Ovary (tissue), 7 donors: ENCODE measurements at regions not wholly inside any gene's neighbourhood (a gene's known extent, or its start where the extent isn't known, plus 50 kb on each side); places are given as distances from the start of the nearest gene placed in this dataset.

Experiments
- DNase-seq, 5 donors: peaks; one replicate each; pipeline ENCODE4 v3.0.0-alpha.2; 2019 to 2020
- H3K27ac ChIP-seq, 2 donors: fragments of 200-600 bp; one replicate each; pipeline versions ENCODE4 v1.5.1 to v1.8.0; 2019 to 2022
- H3K27me3 ChIP-seq: fragments of 200-600 bp; one replicate; pipeline ENCODE4 v1.8.0; 2022
- H3K36me3 ChIP-seq: fragments of 200-600 bp; sonication (generic); one replicate; pipeline ENCODE4 v1.5.1; 2019
- H3K4me1 ChIP-seq: one replicate; pipeline ENCODE4 v1.8.1; 2013; ENCODE audit warnings: mild to moderate bottlenecking, moderate library complexity; ENCODE audit not compliant: insufficient read depth
- H3K4me3 ChIP-seq: fragments of 200-600 bp; sonication (generic); one replicate; pipeline ENCODE4 v1.5.1; 2017
- H3K9me3 ChIP-seq, 2 donors: fragments of 200-600 bp in 1 of 2; sonication (generic) in 1 of 2; one replicate each; pipeline versions ENCODE4 v1.5.1 to v1.8.1; 2013 to 2019; ENCODE audit warnings: mild to moderate bottlenecking in 1 of 2, moderate library complexity in 1 of 2
- EP300 ChIP-seq: sonication (generic); formaldehyde crosslinking; IDR thresholded peaks from one replicate; pipeline ENCODE4 v1.6.1; 2017; ENCODE audit warnings: antibody characterized with exemption
- POLR2A ChIP-seq: fragments of 450-650 bp; IDR thresholded peaks from one replicate; pipeline ENCODE4 v1.6.1; 2017; ENCODE audit warnings: antibody characterized with exemption, mild to moderate bottlenecking, moderate library complexity
- WGBS, 3 donors: extraction: QIAGEN DNeasy Blood & Tissue Kit in 1 of 3; methylation state at CpG; one replicate each; pipeline versions ENCODE4 v1.1.5 to v1.1.7; 2013 to 2017; 5-methylcytosine and 5-hydroxymethylcytosine counted together
- intact Hi-C, 4 donors: fragments of 100-400 bp; cut with DNase I; formaldehyde crosslinking; loops; one replicate each; pipeline versions ENCODE4 v1.11.0 to v1.15.1; 2022 to 2023
- TF ChIP-seq, protein P1 (sequence below), 3 donors: fragments of 450-650 bp in 2 of 3; fragments of 200-600 bp in 1 of 3; IDR thresholded peaks; one replicate each; pipeline versions ENCODE4 v1.5.1 to v1.8.0; 2016 to 2022; ENCODE audit warnings: antibody characterized with exemption in 3 of 3, mild to moderate bottlenecking in 1 of 3
- donor health status: DM: no; HTN: no; CAD: no; lungs with moderate emphysema.
- donor health status: DM: no; HTN: no; CAD: no.
- donor health status: Bipolar disorder and iron deficiency.
- donor health status: DM: no; HTN: no; CAD: no.
- donor health status: DM: yes; HTN: yes; CAD: no.

DNA sequence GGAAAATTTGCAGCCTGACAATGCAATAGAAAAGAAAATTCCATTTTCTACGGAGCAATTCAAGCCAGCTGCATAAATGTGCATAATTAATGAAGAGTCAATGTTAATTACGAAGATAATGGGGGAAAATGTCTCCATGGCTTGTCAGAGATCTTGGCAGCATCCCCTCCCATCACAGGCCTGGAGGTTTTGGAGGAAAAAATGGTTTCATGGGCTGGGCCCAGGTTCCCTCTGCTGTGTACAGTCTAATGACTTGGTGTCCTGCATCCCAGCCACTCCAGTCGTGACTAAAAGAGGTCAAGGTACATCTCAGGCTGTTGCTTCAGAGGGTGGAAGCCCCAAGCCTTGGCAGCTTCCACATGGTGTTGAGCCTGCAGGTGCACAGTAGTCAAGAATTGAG lies 779.7 kb downstream of the DCDC2C start:
- H3K27me3 ChIP-seq = no peaks in the 10 kb centered on the region
- H3K36me3 ChIP-seq = no peaks in the 10 kb centered on the region
- no peak overlapping the region for H3K27ac ChIP-seq
- intact Hi-C loops = no loop called here
- 56 to 69% (median 59%) methylated on average over 3 of the region's 3 CpGs for WGBS, 3 donors
- TF ChIP-seq POLR2A (no peak), EP300 (no peak)
- TF ChIP-seq, protein P1, sequence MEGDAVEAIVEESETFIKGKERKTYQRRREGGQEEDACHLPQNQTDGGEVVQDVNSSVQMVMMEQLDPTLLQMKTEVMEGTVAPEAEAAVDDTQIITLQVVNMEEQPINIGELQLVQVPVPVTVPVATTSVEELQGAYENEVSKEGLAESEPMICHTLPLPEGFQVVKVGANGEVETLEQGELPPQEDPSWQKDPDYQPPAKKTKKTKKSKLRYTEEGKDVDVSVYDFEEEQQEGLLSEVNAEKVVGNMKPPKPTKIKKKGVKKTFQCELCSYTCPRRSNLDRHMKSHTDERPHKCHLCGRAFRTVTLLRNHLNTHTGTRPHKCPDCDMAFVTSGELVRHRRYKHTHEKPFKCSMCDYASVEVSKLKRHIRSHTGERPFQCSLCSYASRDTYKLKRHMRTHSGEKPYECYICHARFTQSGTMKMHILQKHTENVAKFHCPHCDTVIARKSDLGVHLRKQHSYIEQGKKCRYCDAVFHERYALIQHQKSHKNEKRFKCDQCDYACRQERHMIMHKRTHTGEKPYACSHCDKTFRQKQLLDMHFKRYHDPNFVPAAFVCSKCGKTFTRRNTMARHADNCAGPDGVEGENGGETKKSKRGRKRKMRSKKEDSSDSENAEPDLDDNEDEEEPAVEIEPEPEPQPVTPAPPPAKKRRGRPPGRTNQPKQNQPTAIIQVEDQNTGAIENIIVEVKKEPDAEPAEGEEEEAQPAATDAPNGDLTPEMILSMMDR (IDR thresholded peaks at IDR 0.05) = no peak
- no peak overlapping the region for H3K4me3 ChIP-seq
- no peaks in the 10 kb centered on the region for H3K9me3 ChIP-seq
- no peak for DNase-seq
- no peaks in the 10 kb centered on the region for H3K4me1 ChIP-seq

DNA sequence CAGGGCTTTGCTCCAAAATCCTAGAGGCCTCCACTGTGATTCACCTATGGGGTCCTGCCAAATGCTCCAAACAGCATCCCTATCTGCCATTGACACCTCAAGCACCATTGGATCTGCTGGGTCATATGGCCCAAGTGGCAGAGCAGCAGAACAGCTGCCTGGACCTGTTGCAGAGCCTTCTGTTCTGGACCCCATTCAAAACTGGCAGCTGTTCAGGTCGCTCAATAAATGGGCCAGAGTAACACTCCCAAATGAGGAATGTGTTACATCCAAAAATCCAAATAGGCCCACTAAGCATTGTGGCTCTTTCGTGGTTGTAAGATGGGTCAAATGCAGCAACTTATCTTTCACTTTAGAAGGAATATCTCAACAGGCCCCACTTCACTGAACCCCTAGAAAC lies 783.6 kb downstream of the DCDC2C start:
- no peaks in the 10 kb centered on the region for H3K27me3 ChIP-seq
- no peaks in the 10 kb centered on the region for H3K36me3 ChIP-seq
- H3K9me3 ChIP-seq = no peaks in the 10 kb centered on the region
- H3K4me3 ChIP-seq = no peak overlapping the region
- no peak overlapping the region for H3K27ac ChIP-seq
- DNase-seq = no peak
- intact Hi-C loops = no loop called here
- H3K4me1 ChIP-seq = no peaks in the 10 kb centered on the region
- whole genome bisulfite sequencing, 3 donors = 51 to 57% (median 54%) methylated on average over 2 of the region's 2 CpGs
- TF ChIP-seq POLR2A (no peak), EP300 (no peak)
- TF ChIP-seq, protein P1 (IDR thresholded peaks at IDR 0.05) = no peak

DNA sequence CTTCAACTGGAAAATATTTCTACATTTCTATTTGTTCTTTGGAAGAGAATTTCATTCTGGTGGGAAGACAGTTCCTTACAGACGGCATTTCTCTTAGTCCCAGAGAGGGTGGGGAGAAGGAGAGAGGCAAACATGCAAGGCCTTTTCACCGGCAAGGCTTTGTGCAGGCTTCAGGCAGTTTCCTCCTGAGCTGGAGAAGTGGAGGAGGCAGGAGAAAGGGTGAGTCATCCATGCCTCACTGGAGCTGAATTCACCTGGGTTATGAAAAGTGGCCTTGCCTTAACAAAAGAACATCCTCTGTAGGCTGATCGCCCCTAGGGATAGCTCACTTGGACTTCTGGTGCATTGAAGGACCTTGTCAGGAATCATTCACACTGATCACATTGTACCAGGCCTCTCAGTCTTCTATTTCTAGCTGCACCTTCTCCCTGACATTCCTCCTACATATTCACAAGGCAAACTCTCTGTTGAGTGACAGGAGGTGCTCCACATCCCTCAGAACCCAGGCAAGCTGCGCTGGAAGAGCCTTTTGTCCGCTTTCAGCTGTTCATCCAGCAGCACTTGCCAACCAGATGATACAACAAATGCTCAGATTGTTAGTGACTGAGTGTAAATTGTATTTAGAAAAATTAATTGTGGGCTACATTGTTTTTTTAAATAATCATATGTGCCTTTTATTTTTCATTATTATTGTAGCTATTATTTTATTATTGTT lies 796.1 kb downstream of the DCDC2C start:
- intact Hi-C loops = no loop called here
- WGBS, 3 donors = 85 to 88% (median 88%) methylated on average over 5 of the region's 5 CpGs
- DNase-seq = no peak
- TF ChIP-seq EP300 = no peak
- TF ChIP-seq, protein P1 (IDR thresholded peaks at IDR 0.05) = no peak
- TF ChIP-seq POLR2A = no peak
- H3K27ac ChIP-seq = no peak overlapping the region
- no peaks in the 10 kb centered on the region for H3K4me1 ChIP-seq
- H3K36me3 ChIP-seq = no peaks in the 10 kb centered on the region
- no peak overlapping the region for H3K4me3 ChIP-seq
- H3K9me3 ChIP-seq = no peaks in the 10 kb centered on the region
- no peaks in the 10 kb centered on the region for H3K27me3 ChIP-seq

DNA sequence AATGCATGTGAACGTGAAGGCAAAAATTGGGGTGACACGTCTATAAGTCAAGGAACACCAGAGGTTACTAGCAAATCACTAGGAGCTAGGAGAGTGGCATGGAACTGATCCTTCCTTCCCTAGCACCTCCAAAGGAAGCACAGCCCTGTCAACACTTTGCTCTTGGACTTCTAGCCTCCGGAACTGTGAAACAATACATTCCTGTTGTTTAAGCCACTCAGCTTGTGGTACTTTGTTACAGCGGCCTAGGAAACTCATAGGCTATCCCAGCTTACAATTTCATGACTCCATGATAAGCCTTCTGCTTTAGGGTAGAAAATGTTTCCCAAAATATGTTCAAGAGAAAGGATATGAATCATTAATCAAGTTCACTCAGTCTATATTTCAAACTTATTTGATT lies 798.1 kb downstream of the DCDC2C start:
- Histone ChIP-seq H3K9me3 (no peaks in the 10 kb centered on the region), H3K27me3 (no peaks in the 10 kb centered on the region), H3K4me3 (no peak overlapping the region), H3K4me1 (no peaks in the 10 kb centered on the region), H3K27ac (no peak overlapping the region), H3K36me3 (no peaks in the 10 kb centered on the region)
- no peak for DNase-seq
- intact Hi-C loops = no loop called here
- 88 to 89% (median 89%) methylated on average over 4 of the region's 4 CpGs for WGBS, 3 donors
- TF ChIP-seq, protein P1 (IDR thresholded peaks at IDR 0.05) = no peak
- no peak for TF ChIP-seq POLR2A
- TF ChIP-seq EP300 = no peak
